Upper lobe of right lung (tissue), 1 donor: ENCODE measurements at regions not wholly inside any gene's neighbourhood (a gene's known extent, or its start where the extent isn't known, plus 50 kb on each side); places are given as distances from the start of the nearest gene placed in this dataset.

ENCODE experiments used
- ATAC-seq: fragments of 200-7000 bp; cut with Tn5 transposase; one replicate; pipeline ENCODE4 v1.9.1; 2020; ENCODE audit warnings: mild to moderate bottlenecking, moderate library complexity
- DNase-seq: peaks from one replicate; pipeline ENCODE4 v3.0.0-alpha.2; 2020
- H3K27ac ChIP-seq: fragments of 200-600 bp; one replicate; pipeline ENCODE4 v1.8.0; 2022
- H3K27me3 ChIP-seq: fragments of 200-600 bp; one replicate; pipeline ENCODE4 v1.8.0; 2022; ENCODE audit warnings: mild to moderate bottlenecking
- H3K36me3 ChIP-seq: fragments of 200-600 bp; one replicate; pipeline ENCODE4 v1.8.0; 2022
- H3K4me1 ChIP-seq: fragments of 200-600 bp; one replicate; pipeline ENCODE4 v1.8.0; 2022
- H3K4me3 ChIP-seq: fragments of 200-600 bp; one replicate; pipeline ENCODE4 v1.8.0; 2022; ENCODE audit warnings: mild to moderate bottlenecking
- H3K9me3 ChIP-seq: fragments of 200-600 bp; one replicate; pipeline ENCODE4 v1.8.0; 2022
- intact Hi-C: fragments of 100-400 bp; cut with DNase I; formaldehyde crosslinking; loops from one replicate; pipeline ENCODE4 v1.11.0; 2022
- TF ChIP-seq, protein P1 (sequence below): fragments of 200-600 bp; IDR thresholded peaks from one replicate; pipeline ENCODE4 v1.8.0; 2022; ENCODE audit warnings: antibody characterized with exemption
- donor health status: DM: no; HTN: yes; CAD: no; lungs with severe emphysema.

- Histone ChIP-seq H3K36me3 (no peaks in the 10 kb centered on the region), H3K4me1 (no peaks in the 10 kb centered on the region), H3K27ac (no peak overlapping the region), H3K27me3 (no peaks in the 10 kb centered on the region), H3K4me3 (no peak overlapping the region), H3K9me3 (no peaks in the 10 kb centered on the region)
- no peak for DNase-seq
- TF ChIP-seq, protein P1, sequence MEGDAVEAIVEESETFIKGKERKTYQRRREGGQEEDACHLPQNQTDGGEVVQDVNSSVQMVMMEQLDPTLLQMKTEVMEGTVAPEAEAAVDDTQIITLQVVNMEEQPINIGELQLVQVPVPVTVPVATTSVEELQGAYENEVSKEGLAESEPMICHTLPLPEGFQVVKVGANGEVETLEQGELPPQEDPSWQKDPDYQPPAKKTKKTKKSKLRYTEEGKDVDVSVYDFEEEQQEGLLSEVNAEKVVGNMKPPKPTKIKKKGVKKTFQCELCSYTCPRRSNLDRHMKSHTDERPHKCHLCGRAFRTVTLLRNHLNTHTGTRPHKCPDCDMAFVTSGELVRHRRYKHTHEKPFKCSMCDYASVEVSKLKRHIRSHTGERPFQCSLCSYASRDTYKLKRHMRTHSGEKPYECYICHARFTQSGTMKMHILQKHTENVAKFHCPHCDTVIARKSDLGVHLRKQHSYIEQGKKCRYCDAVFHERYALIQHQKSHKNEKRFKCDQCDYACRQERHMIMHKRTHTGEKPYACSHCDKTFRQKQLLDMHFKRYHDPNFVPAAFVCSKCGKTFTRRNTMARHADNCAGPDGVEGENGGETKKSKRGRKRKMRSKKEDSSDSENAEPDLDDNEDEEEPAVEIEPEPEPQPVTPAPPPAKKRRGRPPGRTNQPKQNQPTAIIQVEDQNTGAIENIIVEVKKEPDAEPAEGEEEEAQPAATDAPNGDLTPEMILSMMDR, result no peak
- intact Hi-C loops, result no loop called here
- ATAC-seq, result no peak
These were observed 120.4 kb downstream of the EPDR1 start for GRCh38 chr7:38040831-38041230.

DNA sequence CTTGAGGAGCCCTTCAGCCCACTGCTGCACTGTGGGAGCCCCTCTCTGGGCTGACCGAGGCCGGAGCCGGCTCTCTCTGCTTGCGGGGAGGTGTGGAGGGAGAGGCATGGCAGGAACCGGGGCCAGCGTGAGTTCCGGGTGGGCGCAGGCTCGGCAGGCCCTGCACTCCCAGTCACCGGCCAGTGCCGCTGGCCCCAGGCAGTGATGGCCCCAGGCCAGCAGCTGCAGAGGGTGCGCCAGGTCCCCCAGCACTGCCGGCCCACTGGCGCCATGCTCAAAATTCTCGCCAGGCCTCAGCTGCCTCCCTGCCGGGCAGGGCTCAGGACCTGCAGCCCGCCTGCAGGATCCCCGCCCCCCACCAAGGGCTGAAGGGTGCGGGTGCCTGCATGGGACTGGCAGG, 128.4 kb upstream of the STARD3NL start:
- H3K27me3 ChIP-seq, result no peaks in the 10 kb centered on the region
- H3K4me3 ChIP-seq, result no peak overlapping the region
- no peak overlapping the region for H3K27ac ChIP-seq
- intact Hi-C loops, result no loop called here
- no peaks in the 10 kb centered on the region for H3K4me1 ChIP-seq
- DNase-seq (no peak), ATAC-seq (no peak)
- no peaks in the 10 kb centered on the region for H3K36me3 ChIP-seq
- H3K9me3 ChIP-seq, result no peaks in the 10 kb centered on the region
- TF ChIP-seq, protein P1, result no peak

GRCh38 chr7:38051311-38051710, 126.7 kb upstream of the STARD3NL start:
- Histone ChIP-seq H3K27ac (no peak overlapping the region), H3K4me1 (no peaks in the 10 kb centered on the region), H3K4me3 (no peak overlapping the region), H3K27me3 (no peaks in the 10 kb centered on the region), H3K9me3 (no peaks in the 10 kb centered on the region), H3K36me3 (no peaks in the 10 kb centered on the region)
- ATAC-seq (no peak), DNase-seq (no peak)
- intact Hi-C loops, result no loop called here
- TF ChIP-seq, protein P1, result no peak

DNA sequence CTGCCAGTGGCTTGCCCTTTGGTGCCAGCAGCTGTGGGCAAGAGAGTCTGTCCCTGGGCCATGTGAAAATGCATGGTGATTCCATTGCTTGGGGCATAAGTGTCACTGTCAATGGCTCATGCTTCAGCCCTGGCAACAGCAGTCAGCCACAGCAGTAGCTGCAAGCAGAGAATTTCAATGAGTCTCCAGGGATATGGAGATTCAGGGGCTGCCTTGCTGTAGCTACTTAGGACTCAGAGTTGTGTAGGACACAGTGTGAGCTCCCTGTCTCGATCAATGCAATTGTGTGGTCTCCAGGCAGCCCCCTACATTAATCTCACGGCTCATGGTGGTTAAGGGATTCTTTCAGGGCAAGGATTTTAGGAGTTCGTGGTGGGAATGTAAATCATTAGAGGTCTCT, 126.3 kb upstream of the STARD3NL start:
- DNase-seq, result no peak
- no peaks in the 10 kb centered on the region for H3K4me1 ChIP-seq
- H3K27ac ChIP-seq, result no peak overlapping the region
- no peak overlapping the region for H3K4me3 ChIP-seq
- intact Hi-C loops, result no loop called here
- TF ChIP-seq, protein P1, result no peak
- no peaks in the 10 kb centered on the region for H3K27me3 ChIP-seq
- ATAC-seq, result no peak
- no peaks in the 10 kb centered on the region for H3K9me3 ChIP-seq
- H3K36me3 ChIP-seq, result no peaks in the 10 kb centered on the region

GRCh38 chr7:38052786-38053185, 125.3 kb upstream of the STARD3NL start:
- no peaks in the 10 kb centered on the region for H3K27me3 ChIP-seq
- TF ChIP-seq, protein P1, result no peak
- DNase-seq (no peak), ATAC-seq (no peak)
- intact Hi-C loops, result no loop called here
- no peaks in the 10 kb centered on the region for H3K4me1 ChIP-seq
- H3K9me3 ChIP-seq, result no peaks in the 10 kb centered on the region
- H3K27ac ChIP-seq, result no peak overlapping the region
- H3K4me3 ChIP-seq, result no peak overlapping the region
- H3K36me3 ChIP-seq, result no peaks in the 10 kb centered on the region

- TF ChIP-seq, protein P1, result no peak
- Histone ChIP-seq H3K4me1 (no peaks in the 10 kb centered on the region), H3K4me3 (no peak overlapping the region), H3K36me3 (no peaks in the 10 kb centered on the region), H3K9me3 (no peaks in the 10 kb centered on the region), H3K27me3 (no peaks in the 10 kb centered on the region), H3K27ac (no peak overlapping the region)
- DNase-seq (no peak), ATAC-seq (no peak)
- intact Hi-C loops, result no loop called here
These were observed 123.8 kb upstream of the STARD3NL start for GRCh38 chr7:38054199-38054598.
